ENCODE measurements at regions not wholly inside any gene's neighbourhood (a gene's known extent, or its start where the extent isn't known, plus 50 kb on each side); places are given as distances from the start of the nearest gene placed in this dataset.

GRCh38 chr2:44839370-44839769 lies 102.1 kb upstream of the SIX3 start:
- no peak for TF ChIP-seq MED13 (CRISPR knock-in tag; IDR thresholded peaks at IDR 0.05)
- TF ChIP-seq EP300 (IDR thresholded peaks at IDR 0.05; ENCODE audit: low read depth in 2 of 2, low read length in 2 of 2) = no peak
- no peak for TF ChIP-seq EP300 (CRISPR knock-in tag; IDR thresholded peaks at IDR 0.05; ENCODE audit: borderline replicate concordance)
- TF ChIP-seq SMARCC2 (IDR thresholded peaks at IDR 0.05) = no peak
- TF ChIP-seq ZZZ3 (CRISPR knock-in tag; IDR thresholded peaks at IDR 0.05; ENCODE audit: borderline replicate concordance) = no peak
- no peak for TF ChIP-seq AGO2 (optimal IDR thresholded peaks at IDR 0.05; ENCODE audit: low read depth, low read length)
- no peak for TF ChIP-seq ZFP36L2 (CRISPR knock-in tag; IDR thresholded peaks at IDR 0.05)
- no peak for TF ChIP-seq KLF6 (CRISPR knock-in tag; IDR thresholded peaks at IDR 0.05)
- no peak for TF ChIP-seq CTCF (CRISPR knock-in tag; IDR thresholded peaks at IDR 0.05)
- no peak for TF ChIP-seq TP53 (CRISPR knock-in tag; conservative IDR thresholded peaks at IDR 0.05)
- TF ChIP-seq CEBPB (IDR thresholded peaks at IDR 0.05; ENCODE audit: borderline replicate concordance, low read depth, low read length) = no peak
- TF ChIP-seq, protein P1, sequence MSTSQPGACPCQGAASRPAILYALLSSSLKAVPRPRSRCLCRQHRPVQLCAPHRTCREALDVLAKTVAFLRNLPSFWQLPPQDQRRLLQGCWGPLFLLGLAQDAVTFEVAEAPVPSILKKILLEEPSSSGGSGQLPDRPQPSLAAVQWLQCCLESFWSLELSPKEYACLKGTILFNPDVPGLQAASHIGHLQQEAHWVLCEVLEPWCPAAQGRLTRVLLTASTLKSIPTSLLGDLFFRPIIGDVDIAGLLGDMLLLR (CRISPR knock-in tag; IDR thresholded peaks at IDR 0.05) = no peak
- no peak for TF ChIP-seq ZNF747 (CRISPR knock-in tag; IDR thresholded peaks at IDR 0.05; ENCODE audit: borderline replicate concordance)
